ENCODE measurements at regions not wholly inside any gene's neighbourhood (a gene's known extent, or its start where the extent isn't known, plus 50 kb on each side); places are given as distances from the start of the nearest gene placed in this dataset.
"Not testable (repeated sequence)": the region's sequence is repeated elsewhere in the genome, so short reads cannot be mapped to it uniquely, and the experiment has no call there.

DNA sequence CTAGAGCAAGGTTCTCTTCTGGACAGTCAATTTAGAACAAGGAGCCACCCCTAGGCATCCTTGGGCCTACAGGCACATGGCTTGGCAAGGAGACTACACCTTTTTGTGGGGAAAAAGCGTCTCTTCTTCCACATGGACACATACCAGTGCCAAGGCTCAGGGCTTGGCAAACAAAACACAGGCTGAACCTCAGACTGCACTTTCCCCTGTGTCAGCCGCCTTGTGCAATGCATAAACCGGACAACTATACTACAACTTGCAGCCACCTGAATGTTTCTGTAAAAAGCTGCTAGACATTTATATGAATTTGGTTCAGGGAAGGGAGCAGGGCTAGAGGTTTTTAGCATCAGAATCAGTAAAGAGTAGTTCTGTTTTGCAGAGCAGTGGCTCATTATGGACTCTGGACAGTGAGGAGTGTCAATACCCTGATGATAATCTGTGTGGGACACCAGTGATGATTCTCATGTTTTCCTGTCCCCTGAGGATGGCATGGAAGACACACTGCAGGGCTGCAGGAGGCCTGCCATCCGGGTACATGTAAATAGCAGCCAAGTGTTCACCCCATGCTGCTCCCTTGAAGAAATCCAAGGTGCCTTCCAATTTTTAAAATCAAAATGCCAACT is 118.9 kb downstream of the GATA3 start:
- Histone ChIP-seq H3K4me3 (ENCODE audit: extremely low read depth, insufficient read depth, low read length, poor library complexity, severe bottlenecking) (no peak overlapping the region), H3K27ac (ENCODE audit: low read depth, low read length, severe bottlenecking) (no peak overlapping the region), H3K4me1 (ENCODE audit: control insufficient read depth, insufficient read depth, low read length, poor library complexity, severe bottlenecking) (no peaks in the 10 kb centered on the region), H3K36me3 (ENCODE audit: control insufficient read depth, insufficient read depth, low read length) (no peaks in the 10 kb centered on the region), H3K9me3 (ENCODE audit: control insufficient read depth, low read length) (no peaks in the 10 kb centered on the region)
- 86 to 92% methylated on average over 3 to 4 of the region's 4 CpGs for WGBS, 2 experiments (ENCODE audit: insufficient coverage in 2 of 2)

DNA sequence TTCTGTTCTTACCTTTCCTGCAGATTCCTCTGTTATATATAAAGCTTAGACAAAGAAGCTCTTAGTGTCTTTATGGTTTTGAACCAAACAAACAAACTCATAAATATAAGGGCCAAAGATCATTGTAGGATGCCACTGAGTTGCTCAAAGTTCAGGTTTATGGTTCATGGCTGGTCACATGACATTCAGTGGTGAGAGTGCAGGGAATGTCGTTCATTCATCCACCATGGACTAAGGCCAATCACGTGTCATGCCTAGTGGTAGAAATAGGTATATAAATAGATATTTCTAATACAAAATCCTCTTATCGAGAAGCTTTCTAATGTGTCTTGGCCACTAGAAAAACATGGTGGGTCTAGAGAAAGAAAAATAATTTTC is 119.4 kb downstream of the GATA3 start:
- Histone ChIP-seq H3K4me1 (ENCODE audit: control insufficient read depth, insufficient read depth, low read length, poor library complexity, severe bottlenecking) (no peaks in the 10 kb centered on the region), H3K27ac (ENCODE audit: low read depth, low read length, severe bottlenecking) (no peak overlapping the region), H3K9me3 (ENCODE audit: control insufficient read depth, low read length) (no peaks in the 10 kb centered on the region), H3K4me3 (ENCODE audit: extremely low read depth, insufficient read depth, low read length, poor library complexity, severe bottlenecking) (no peak overlapping the region), H3K36me3 (ENCODE audit: control insufficient read depth, insufficient read depth, low read length) (no peaks in the 10 kb centered on the region)
- 100% methylated on average over 1 of the region's 3 CpGs; no CpG with 5 or more reads in 1 of the 2 experiments for WGBS, 2 experiments (ENCODE audit: insufficient coverage in 2 of 2)

- no peaks in the 10 kb centered on the region for H3K9me3 ChIP-seq (ENCODE audit: control insufficient read depth, low read length)
- WGBS, 2 experiments (ENCODE audit: insufficient coverage in 2 of 2): 87 to 93% methylated on average over 3 to 4 of the region's 8 CpGs
- H3K27ac ChIP-seq (ENCODE audit: low read depth, low read length, severe bottlenecking): no peak overlapping the region
Measured at GRCh38 chr10:8174762-8175161, 120.3 kb downstream of the GATA3 start.

DNA sequence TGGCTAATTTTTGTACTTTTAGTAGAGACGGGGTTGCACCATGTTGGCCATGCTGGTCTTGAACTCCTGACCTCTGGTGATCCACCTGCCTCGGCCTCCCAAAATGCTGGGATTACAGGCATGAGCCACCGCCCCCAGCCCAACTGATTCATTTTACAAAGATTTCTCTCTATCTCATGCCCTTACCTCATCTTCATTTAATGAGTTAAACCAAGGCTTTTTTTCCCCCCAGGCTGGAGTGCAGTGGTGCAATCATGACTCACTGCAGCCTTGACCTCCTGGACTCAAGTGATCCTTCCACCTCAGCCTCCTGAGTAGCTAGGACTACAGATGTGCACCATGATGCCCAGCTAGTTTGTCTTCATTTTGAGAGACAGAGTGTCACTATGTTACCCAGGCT is 123.0 kb downstream of the GATA3 start:
- H3K27ac ChIP-seq (ENCODE audit: low read depth, low read length, severe bottlenecking); H3K4me1 ChIP-seq (ENCODE audit: control insufficient read depth, insufficient read depth, low read length, poor library complexity, severe bottlenecking); H3K9me3 ChIP-seq (ENCODE audit: control insufficient read depth, low read length); H3K4me3 ChIP-seq (ENCODE audit: extremely low read depth, insufficient read depth, low read length, poor library complexity, severe bottlenecking); H3K36me3 ChIP-seq (ENCODE audit: control insufficient read depth, insufficient read depth, low read length): not testable (repeated sequence)
- WGBS, 2 experiments (ENCODE audit: insufficient coverage in 2 of 2): 86 to 88% methylated on average over 3 of the region's 3 CpGs

More at GRCh38 chr10:8174762-8175161, 120.3 kb downstream of the GATA3 start:
- H3K4me1 ChIP-seq (ENCODE audit: control insufficient read depth, insufficient read depth, low read length, poor library complexity, severe bottlenecking): no peaks in the 10 kb centered on the region
- no peak overlapping the region for H3K4me3 ChIP-seq (ENCODE audit: extremely low read depth, insufficient read depth, low read length, poor library complexity, severe bottlenecking)
- H3K36me3 ChIP-seq (ENCODE audit: control insufficient read depth, insufficient read depth, low read length): no peaks in the 10 kb centered on the region

DNA sequence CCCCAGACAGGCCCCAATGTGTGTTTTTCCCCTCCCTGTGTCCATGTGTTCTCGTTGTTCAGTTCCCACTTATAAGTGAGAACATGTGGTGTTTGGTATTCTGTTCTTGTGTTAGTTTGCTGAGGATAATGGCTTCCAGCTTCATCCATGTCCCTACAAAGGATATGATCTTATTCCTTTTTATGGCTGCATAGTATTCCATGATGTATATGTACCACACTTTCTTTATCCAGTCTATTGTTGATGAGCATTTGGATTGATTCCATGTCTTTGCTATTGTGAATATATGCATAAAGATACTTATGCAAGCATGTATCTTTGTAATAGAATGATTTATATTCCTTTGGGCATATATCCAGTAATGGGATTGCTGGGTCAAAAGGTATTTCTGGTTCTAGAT is 125.3 kb downstream of the GATA3 start:
- not testable (repeated sequence) for H3K27ac ChIP-seq (ENCODE audit: low read depth, low read length, severe bottlenecking); H3K9me3 ChIP-seq (ENCODE audit: control insufficient read depth, low read length); H3K4me1 ChIP-seq (ENCODE audit: control insufficient read depth, insufficient read depth, low read length, poor library complexity, severe bottlenecking); H3K4me3 ChIP-seq (ENCODE audit: extremely low read depth, insufficient read depth, low read length, poor library complexity, severe bottlenecking); H3K36me3 ChIP-seq (ENCODE audit: control insufficient read depth, insufficient read depth, low read length)
- WGBS, 2 experiments (ENCODE audit: insufficient coverage in 2 of 2): no CpG with 5 or more reads among the region's 1 CpG

DNA sequence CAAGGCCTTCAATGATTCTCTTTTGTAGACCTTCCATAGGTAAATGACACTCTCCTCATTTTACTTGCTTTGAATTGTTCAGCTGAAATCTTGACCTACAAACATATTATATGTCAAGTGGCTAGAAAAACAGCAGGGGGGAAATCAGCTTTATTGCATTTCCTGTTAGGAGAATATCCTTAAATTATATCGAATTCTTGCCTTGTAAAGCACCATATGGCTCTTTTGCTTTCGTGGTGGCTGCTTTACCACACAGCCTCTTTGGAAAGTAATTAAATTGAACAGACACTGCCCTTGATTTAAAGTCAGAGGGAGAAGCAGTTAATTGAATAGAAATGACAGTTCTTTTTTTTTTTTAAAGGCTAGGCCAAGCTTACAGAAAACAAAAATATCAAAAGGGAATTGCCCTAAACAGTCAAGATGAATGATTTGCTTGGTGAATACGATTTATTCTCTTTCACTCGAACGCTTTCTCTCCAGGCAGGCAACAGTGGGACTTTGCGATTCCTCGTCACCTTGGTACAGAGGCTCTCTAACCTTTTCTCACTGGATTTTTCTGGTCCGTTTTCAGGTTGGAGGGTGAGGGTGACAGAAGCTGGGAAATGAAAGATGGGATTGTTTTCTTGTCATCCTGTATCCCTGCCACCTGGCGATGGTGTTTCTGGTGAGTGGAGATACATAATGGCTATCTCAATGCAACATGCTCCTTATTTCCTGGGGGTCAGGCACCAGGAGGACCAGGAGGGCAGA is 126.0 kb downstream of the GATA3 start:
- no peaks in the 10 kb centered on the region for H3K9me3 ChIP-seq (ENCODE audit: control insufficient read depth, low read length)
- H3K4me3 ChIP-seq (ENCODE audit: extremely low read depth, insufficient read depth, low read length, poor library complexity, severe bottlenecking): no peak overlapping the region
- H3K27ac ChIP-seq (ENCODE audit: low read depth, low read length, severe bottlenecking): no peak overlapping the region
- 85 to 94% methylated on average over 4 to 6 of the region's 9 CpGs for WGBS, 2 experiments (ENCODE audit: insufficient coverage in 2 of 2)
- H3K4me1 ChIP-seq (ENCODE audit: control insufficient read depth, insufficient read depth, low read length, poor library complexity, severe bottlenecking): no peaks in the 10 kb centered on the region
- H3K36me3 ChIP-seq (ENCODE audit: control insufficient read depth, insufficient read depth, low read length): no peaks in the 10 kb centered on the region

- H3K4me3 ChIP-seq (ENCODE audit: extremely low read depth, insufficient read depth, low read length, poor library complexity, severe bottlenecking): no peak overlapping the region
- WGBS, 2 experiments (ENCODE audit: insufficient coverage in 2 of 2): 91% methylated on average over 8 of the region's 11 CpGs
- no peaks in the 10 kb centered on the region for H3K4me1 ChIP-seq (ENCODE audit: control insufficient read depth, insufficient read depth, low read length, poor library complexity, severe bottlenecking)
- no peaks in the 10 kb centered on the region for H3K9me3 ChIP-seq (ENCODE audit: control insufficient read depth, low read length)
- H3K27ac ChIP-seq (ENCODE audit: low read depth, low read length, severe bottlenecking): no peak overlapping the region
- no peaks in the 10 kb centered on the region for H3K36me3 ChIP-seq (ENCODE audit: control insufficient read depth, insufficient read depth, low read length)
Measured at GRCh38 chr10:8181496-8182157, 127.1 kb downstream of the GATA3 start.

- H3K9me3 ChIP-seq (ENCODE audit: control insufficient read depth, low read length): no peaks in the 10 kb centered on the region
- H3K27ac ChIP-seq (ENCODE audit: low read depth, low read length, severe bottlenecking): no peak overlapping the region
- no peaks in the 10 kb centered on the region for H3K4me1 ChIP-seq (ENCODE audit: control insufficient read depth, insufficient read depth, low read length, poor library complexity, severe bottlenecking)
- no peak overlapping the region for H3K4me3 ChIP-seq (ENCODE audit: extremely low read depth, insufficient read depth, low read length, poor library complexity, severe bottlenecking)
- 88% methylated on average over 2 of the region's 3 CpGs; no CpG with 5 or more reads in 1 of the 2 experiments for WGBS, 2 experiments (ENCODE audit: insufficient coverage in 2 of 2)
- H3K36me3 ChIP-seq (ENCODE audit: control insufficient read depth, insufficient read depth, low read length): no peaks in the 10 kb centered on the region
Measured at GRCh38 chr10:8182806-8183205, 128.3 kb downstream of the GATA3 start.

GRCh38 chr10:8183241-8183704 is 128.8 kb downstream of the GATA3 start:
- no peaks in the 10 kb centered on the region for H3K36me3 ChIP-seq (ENCODE audit: control insufficient read depth, insufficient read depth, low read length)
- no peak overlapping the region for H3K4me3 ChIP-seq (ENCODE audit: extremely low read depth, insufficient read depth, low read length, poor library complexity, severe bottlenecking)
- no peaks in the 10 kb centered on the region for H3K4me1 ChIP-seq (ENCODE audit: control insufficient read depth, insufficient read depth, low read length, poor library complexity, severe bottlenecking)
- H3K27ac ChIP-seq (ENCODE audit: low read depth, low read length, severe bottlenecking): no peak overlapping the region
- no peaks in the 10 kb centered on the region for H3K9me3 ChIP-seq (ENCODE audit: control insufficient read depth, low read length)
- no CpG with 5 or more reads among the region's 5 CpGs for WGBS, 2 experiments (ENCODE audit: insufficient coverage in 2 of 2)

GRCh38 chr10:8187171-8187666 is 132.7 kb downstream of the GATA3 start:
- Histone ChIP-seq H3K4me1 (ENCODE audit: control insufficient read depth, insufficient read depth, low read length, poor library complexity, severe bottlenecking) (no peaks in the 10 kb centered on the region), H3K9me3 (ENCODE audit: control insufficient read depth, low read length) (no peaks in the 10 kb centered on the region), H3K27ac (ENCODE audit: low read depth, low read length, severe bottlenecking) (no peak overlapping the region), H3K36me3 (ENCODE audit: control insufficient read depth, insufficient read depth, low read length) (no peaks in the 10 kb centered on the region), H3K4me3 (ENCODE audit: extremely low read depth, insufficient read depth, low read length, poor library complexity, severe bottlenecking) (no peak overlapping the region)
- 91 to 94% methylated on average over 3 of the region's 3 CpGs for WGBS, 2 experiments (ENCODE audit: insufficient coverage in 2 of 2)
